Fibroblast of mammary gland (primary cell): ENCODE measurements at regions not wholly inside any gene's neighbourhood (a gene's known extent, or its start where the extent isn't known, plus 50 kb on each side); places are given as distances from the start of the nearest gene placed in this dataset.

Source experiments
- DNase-seq: peaks from one replicate; pipeline ENCODE4 v3.0.0-alpha.2; 2010; ENCODE audit warnings: low read depth
- H3K4me3 ChIP-seq: 2 replicates; pipeline ENCODE4 v1.5.1; 2011; ENCODE audit warnings: low read depth, mild to moderate bottlenecking, low read length, moderate library complexity; ENCODE audit not compliant: control insufficient read depth
- CTCF ChIP-seq: conservative IDR thresholded peaks from 2 replicates; pipeline ENCODE4 v1.5.1; 2011; ENCODE audit warnings: low read depth, low read length, inconsistent platforms; ENCODE audit not compliant: control insufficient read depth, insufficient read depth

- TF ChIP-seq CTCF: no peak
- DNase-seq: no peak
- no peak overlapping the region for H3K4me3 ChIP-seq
These were observed 242.7 kb upstream of the FGGY start for GRCh38 chr1:59054172-59054571.

- no peak for TF ChIP-seq CTCF
- DNase-seq: peak; percentile 50
These were observed 240.8 kb upstream of the FGGY start for GRCh38 chr1:59055908-59056719.

GRCh38 chr1:59057211-59057694 lies 239.6 kb upstream of the FGGY start:
- peak; percentile 99 for DNase-seq
- TF ChIP-seq CTCF: no peak
- no peak overlapping the region for H3K4me3 ChIP-seq

More at GRCh38 chr1:59055908-59056719, 240.8 kb upstream of the FGGY start:
- no peak overlapping the region for H3K4me3 ChIP-seq

- TF ChIP-seq CTCF: no peak
- DNase-seq: peak; percentile 63
- H3K4me3 ChIP-seq: no peak overlapping the region
These were observed 239.1 kb upstream of the FGGY start for GRCh38 chr1:59057796-59058195.

GRCh38 chr1:59058665-59059439 lies 238.0 kb upstream of the FGGY start:
- H3K4me3 ChIP-seq: no peak overlapping the region
- TF ChIP-seq CTCF: no peak
- DNase-seq: no peak

GRCh38 chr1:59061876-59062275 lies 235.0 kb upstream of the FGGY start:
- H3K4me3 ChIP-seq: peak overlapping the region; percentile 54
- DNase-seq: peak; percentile 96
- no peak for TF ChIP-seq CTCF
